IMR-90 (cell line): ENCODE measurements at regions not wholly inside any gene's neighbourhood (a gene's known extent, or its start where the extent isn't known, plus 50 kb on each side); places are given as distances from the start of the nearest gene placed in this dataset.
"Not testable (repeated sequence)": the region's sequence is repeated elsewhere in the genome, so short reads cannot be mapped to it uniquely, and the experiment has no call there.

ENCODE experiments used
- ATAC-seq: fragments of 200-7000 bp; cut with Tn5 transposase; 2 replicates; pipeline ENCODE4 v1.9.1; 2020; ENCODE audit warnings: low read depth, mild to moderate bottlenecking, moderate library complexity
- BruUV-seq: library from RNA; stranded (reverse); fragments of 400-500 nt; replicated peaks from 2 replicates; lab custom pipeline; 2021; lab: Mats Ljungman, UMichigan
- CTCF ChIA-PET: fragments of 300-600 bp; formaldehyde crosslinking; extraction: SDS; loops from one replicate; lab custom pipeline; 2021; ENCODE audit warnings: antibody characterized with exemption; lab: Yijun Ruan, JAX
- POLR2A ChIA-PET: fragments of 300-600 bp; sonication (Branson Sonifier 250); formaldehyde crosslinking; loops from one replicate; lab custom pipeline; 2022; ENCODE audit warnings: antibody characterized with exemption; ENCODE audit not compliant: unreplicated experiment; lab: Charles Lee
- DNase-seq: peaks from one replicate; pipeline ENCODE4 v3.0.0; 2013
- H2AFZ ChIP-seq: replicated peaks from 2 replicates; pipeline ENCODE3; 2013; ENCODE audit warnings: low read length, mild to moderate bottlenecking; ENCODE audit not compliant: poor library complexity
- H2AK5ac ChIP-seq: 2 replicates; pipeline ENCODE4 v1.6.1; 2013; ENCODE audit warnings: low read depth, low read length, inconsistent platforms
- H2AK9ac ChIP-seq: replicated peaks from 2 replicates; pipeline ENCODE3; 2013; ENCODE audit warnings: mild to moderate bottlenecking, low read depth, low read length, moderate library complexity; ENCODE audit not compliant: poor library complexity
- H2BK120ac ChIP-seq: 2 replicates; pipeline ENCODE4 v1.6.1; 2013; ENCODE audit warnings: low read depth, low read length, inconsistent platforms
- H2BK15ac ChIP-seq: 3 replicates; pipeline ENCODE4 v1.6.1; 2013; ENCODE audit warnings: low read depth, low read length, inconsistent platforms
- H2BK20ac ChIP-seq: 2 replicates; pipeline ENCODE4 v1.6.1; 2013; ENCODE audit warnings: low read depth, mild to moderate bottlenecking, inconsistent platforms, low read length, moderate library complexity
- H2BK5ac ChIP-seq: 2 replicates; pipeline ENCODE4 v1.6.1; 2013; ENCODE audit warnings: mild to moderate bottlenecking, low read depth, low read length, inconsistent platforms; ENCODE audit not compliant: poor library complexity, severe bottlenecking
- H3K14ac ChIP-seq: replicated peaks from 2 replicates; pipeline ENCODE4 v1.6.1; 2013; ENCODE audit warnings: low read depth, low read length, inconsistent platforms
- H3K18ac ChIP-seq: 2 replicates; pipeline ENCODE4 v1.6.1; 2013; ENCODE audit warnings: low read depth, low read length, control low read depth
- H3K23ac ChIP-seq: 2 replicates; pipeline ENCODE4 v1.6.1; 2013; ENCODE audit warnings: low read depth, low read length, inconsistent platforms
- H3K27ac ChIP-seq: 2 replicates; pipeline ENCODE4 v1.5.1; 2013; ENCODE audit warnings: mild to moderate bottlenecking, control low read depth, low read length; ENCODE audit not compliant: insufficient read depth
- H3K27me3 ChIP-seq: 2 replicates; pipeline ENCODE4 v1.6.1; 2013; ENCODE audit warnings: low read length; ENCODE audit not compliant: control insufficient read depth, insufficient read depth
- H3K36me3 ChIP-seq: 2 replicates; pipeline ENCODE4 v1.6.1; 2013; ENCODE audit warnings: low read length, mixed read lengths; ENCODE audit not compliant: control insufficient read depth, insufficient read depth
- H3K4ac ChIP-seq: 2 replicates; pipeline ENCODE4 v1.6.1; 2013; ENCODE audit warnings: low read depth, low read length, inconsistent platforms
- H3K4me1 ChIP-seq: 2 replicates; pipeline ENCODE4 v1.6.1; 2013; ENCODE audit warnings: low read length, mixed read lengths; ENCODE audit not compliant: control insufficient read depth, insufficient read depth
- H3K4me2 ChIP-seq: 2 replicates; pipeline ENCODE4 v1.6.1; 2013; ENCODE audit warnings: low read depth, mild to moderate bottlenecking, control low read depth, low read length, moderate library complexity
- H3K4me3 ChIP-seq: 2 replicates; pipeline ENCODE4 v1.5.1; 2013; ENCODE audit warnings: low read depth, mild to moderate bottlenecking, control low read depth, low read length, moderate library complexity; ENCODE audit not compliant: insufficient read depth
- H3K56ac ChIP-seq: 2 replicates; pipeline ENCODE4 v1.6.1; 2013; ENCODE audit warnings: low read length, inconsistent platforms; ENCODE audit not compliant: insufficient read depth; ENCODE audit errors: extremely low read depth
- H3K79me1 ChIP-seq, 2 experiments: 2 replicates each; pipeline ENCODE4 v1.6.1; 2013; ENCODE audit warnings: low read length in 2 of 2, inconsistent platforms in 1 of 2, low read depth in 1 of 2
- H3K9ac ChIP-seq: 2 replicates; pipeline ENCODE4 v1.6.1; 2013; ENCODE audit warnings: low read depth, low read length, control low read depth
- H3K9me1 ChIP-seq: 2 replicates; pipeline ENCODE4 v1.6.1; 2013; ENCODE audit warnings: low read length, inconsistent platforms; ENCODE audit not compliant: insufficient read depth
- H3K9me3 ChIP-seq: 2 replicates; pipeline ENCODE4 v1.6.1; 2013; ENCODE audit warnings: low read length; ENCODE audit not compliant: control insufficient read depth, insufficient read depth
- H4K20me1 ChIP-seq: 2 replicates; pipeline ENCODE4 v1.6.1; 2013; ENCODE audit warnings: low read length, inconsistent platforms; ENCODE audit not compliant: insufficient read depth
- H4K5ac ChIP-seq: 2 replicates; pipeline ENCODE4 v1.6.1; 2013; ENCODE audit warnings: mild to moderate bottlenecking, low read depth, low read length, control low read depth
- H4K8ac ChIP-seq, 2 experiments: 2 replicates each; pipeline ENCODE4 v1.6.1; 2013; ENCODE audit warnings: low read depth in 2 of 2, low read length in 2 of 2, control low read depth in 1 of 2, inconsistent platforms in 1 of 2
- H4K91ac ChIP-seq: 2 replicates; pipeline ENCODE4 v1.6.1; 2013; ENCODE audit warnings: low read depth, low read length, inconsistent platforms; ENCODE audit not compliant: insufficient read depth
- BHLHE40 ChIP-seq: fragments of 150-350 bp; IDR thresholded peaks from 2 replicates; pipeline ENCODE4 v1.6.1; 2016; ENCODE audit warnings: mild to moderate bottlenecking, low read depth, low read length
- FOS ChIP-seq: fragments of 150-350 bp; IDR thresholded peaks from 2 replicates; pipeline ENCODE4 v1.6.1; 2016; ENCODE audit warnings: low read depth, low read length
- MAFK ChIP-seq: IDR thresholded peaks from 2 replicates; pipeline ENCODE4 v1.6.1; 2012; ENCODE audit warnings: low read depth, low read length, improper control_type of control experiment
- MXI1 ChIP-seq: IDR thresholded peaks from 2 replicates; pipeline ENCODE4 v1.6.1; 2012; ENCODE audit warnings: low read depth, mild to moderate bottlenecking, low read length, moderate library complexity, borderline replicate concordance
- NFE2L2 ChIP-seq: fragments of 150-350 bp; IDR thresholded peaks from 2 replicates; pipeline ENCODE4 v1.6.1; 2016; ENCODE audit warnings: low read depth, mild to moderate bottlenecking, low read length
- RAD21 ChIP-seq: IDR thresholded peaks from 2 replicates; pipeline ENCODE4 v1.6.1; 2012; ENCODE audit warnings: low read length, improper control_type of control experiment
- RCOR1 ChIP-seq: IDR thresholded peaks from 2 replicates; pipeline ENCODE4 v1.6.1; 2012; ENCODE audit warnings: mild to moderate bottlenecking, low read length, improper control_type of control experiment; ENCODE audit not compliant: insufficient replicate concordance
- RFX5 ChIP-seq: IDR thresholded peaks from 2 replicates; pipeline ENCODE4 v1.8.0; 2012; ENCODE audit warnings: low read depth, mild to moderate bottlenecking, low read length, moderate library complexity
- WGBS, 2 experiments: methylation state at CpG; one replicate each; pipeline versions ENCODE4 v1.1.5 to v1.1.7; 2013; ENCODE audit warnings: missing lambda C conversion rate in 2 of 2; ENCODE audit not compliant: insufficient read length in 1 of 2; ENCODE audit errors: extremely low coverage in 2 of 2; 5-methylcytosine and 5-hydroxymethylcytosine counted together
- dilution Hi-C: fragments of 300-500 bp; cut with HindIII; formaldehyde crosslinking; loops from one replicate; pipeline ENCODE4 v1.14.3; 2018; ENCODE audit warnings: low sequenced_read_pairs; ENCODE audit not compliant: unreplicated experiment
- in situ Hi-C: fragments of 300-500 bp; cut with MboI; formaldehyde crosslinking; loops from 3 replicates; pipeline ENCODE4 v1.14.3; 2019; ENCODE audit warnings: low sequenced_read_pairs, inconsistent platforms, mixed read lengths
- intact Hi-C: fragments of 100-400 bp; cut with micrococcal nuclease; formaldehyde crosslinking; loops from 2 replicates; pipeline ENCODE4 v1.10.0; 2022

DNA sequence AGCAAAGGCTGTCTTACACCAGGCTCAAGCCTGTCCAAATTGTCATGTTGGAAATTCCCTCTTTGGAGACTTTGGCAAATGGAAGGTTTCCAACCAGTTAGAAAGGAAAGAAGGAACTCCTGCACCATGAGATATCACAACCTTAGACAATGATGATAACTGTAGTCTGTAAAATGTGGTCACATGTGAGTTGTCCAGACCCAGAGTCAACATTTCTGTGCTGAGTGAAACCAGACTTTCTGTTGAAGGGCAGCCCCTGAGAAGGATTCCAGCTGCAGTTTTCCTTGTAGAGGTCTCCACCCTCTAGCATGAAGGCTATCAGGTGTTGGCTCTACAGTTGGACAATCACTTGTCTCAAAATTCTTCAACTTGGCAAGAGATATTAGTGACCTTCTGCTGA, 82.4 kb downstream of the SOX3 start:
- Histone ChIP-seq H3K56ac (no peak overlapping the region), H3K79me1 (no peaks in the 10 kb centered on the region), H3K36me3 (no peaks in the 10 kb centered on the region), H3K4me3 (no peak overlapping the region), H4K5ac (no peak overlapping the region), H3K23ac (no peak overlapping the region), H3K4ac (no peak overlapping the region), H2AK9ac (no peak overlapping the region), H4K8ac (no peak overlapping the region), H3K9ac (no peak overlapping the region), H4K20me1 (no peaks in the 10 kb centered on the region), H2AK5ac (no peak overlapping the region), H2AFZ (no peak overlapping the region), H3K4me2 (no peak overlapping the region), H3K14ac (no peak overlapping the region), H3K18ac (no peak overlapping the region), H3K27me3 (no peaks in the 10 kb centered on the region), H3K9me1 (no peaks in the 10 kb centered on the region), H2BK120ac (no peak overlapping the region), H2BK5ac (no peak overlapping the region), H2BK20ac (no peak overlapping the region), H2BK15ac (no peak overlapping the region), H3K9me3 (no peaks in the 10 kb centered on the region), H3K4me1 (no peaks in the 10 kb centered on the region), H4K91ac (no peak overlapping the region), H3K27ac (no peak overlapping the region)
- intact Hi-C loops = no loop called here
- POLR2A ChIA-PET = no interaction called here
- no TSS peak for BruUV-seq
- ATAC-seq (no peak), DNase-seq (no peak)
- in situ Hi-C loops = no loop called here
- TF ChIP-seq RAD21 (no peak), MAFK (no peak), MXI1 (no peak), BHLHE40 (no peak), NFE2L2 (no peak), FOS (no peak), RFX5 (no peak), RCOR1 (no peak)
- CTCF ChIA-PET = no interaction called here
- dilution Hi-C loops = no loop called here

DNA sequence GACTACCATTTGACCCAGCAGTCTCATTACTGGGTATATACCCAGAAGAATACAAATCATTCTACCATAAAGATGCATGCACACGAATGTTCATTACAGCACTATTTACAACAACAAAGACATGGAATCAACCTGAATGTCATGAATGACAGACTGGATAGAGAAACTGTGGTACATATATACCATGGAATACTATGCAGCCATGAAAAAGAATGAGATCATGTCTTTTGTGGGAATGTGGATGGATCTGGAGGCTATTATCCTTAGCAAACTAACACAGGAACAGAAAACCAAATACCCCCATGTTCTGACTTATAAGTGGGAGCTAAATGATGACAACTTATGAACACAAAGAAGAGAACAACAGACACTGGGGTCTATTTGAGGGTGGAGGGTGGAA, 102.7 kb downstream of the SOX3 start:
- H4K5ac ChIP-seq, H2AK5ac ChIP-seq, H4K91ac ChIP-seq, intact Hi-C loops, DNase-seq, H3K4me1 ChIP-seq, H2BK15ac ChIP-seq, H2AFZ ChIP-seq, H3K9me1 ChIP-seq, H2BK20ac ChIP-seq, BruUV-seq, H3K27ac ChIP-seq, H3K4me3 ChIP-seq, H3K18ac ChIP-seq, H3K9me3 ChIP-seq, H3K4ac ChIP-seq, H3K36me3 ChIP-seq, H3K14ac ChIP-seq, H3K23ac ChIP-seq, POLR2A ChIA-PET, H3K27me3 ChIP-seq, H2AK9ac ChIP-seq, dilution Hi-C loops, H3K56ac ChIP-seq, ATAC-seq, H3K4me2 ChIP-seq, H3K79me1 ChIP-seq, H4K8ac ChIP-seq, H3K9ac ChIP-seq, H4K20me1 ChIP-seq, in situ Hi-C loops, H2BK120ac ChIP-seq, H2BK5ac ChIP-seq: not testable (repeated sequence)
- CTCF ChIA-PET = interaction anchor here (0.6 kb wide), 1 partner anchor 81 kb away, joined by 5 read pairs; no protein-coding TSS in a partner anchor
- WGBS, 2 experiments = no CpG with 5 or more reads among the region's 1 CpG
